ENCODE measurements at regions not wholly inside any gene's neighbourhood (a gene's known extent, or its start where the extent isn't known, plus 50 kb on each side); places are given as distances from the start of the nearest gene placed in this dataset.

GRCh38 chr12:90682398-90682797 is 272.6 kb downstream of the CCER1 start:
- no peak overlapping the region for H3K27ac ChIP-seq
- no peaks in the 10 kb centered on the region for H3K36me3 ChIP-seq (replicated peaks in 1 of 2; ENCODE audit: insufficient read depth in 1 of 2, low read depth in 2 of 2)
- H3K4me3 ChIP-seq, result no peak overlapping the region
- no peaks in the 10 kb centered on the region for H3K9me3 ChIP-seq
- H3K4me1 ChIP-seq, result no peaks in the 10 kb centered on the region
- 74 to 84% methylated on average over 1 of the region's 1 CpG for WGBS, 2 donors
- intact Hi-C loops (cut with DNase I), result no loop called here
- TF ChIP-seq CTCF (IDR thresholded peaks at IDR 0.05), result no peak
- no peaks in the 10 kb centered on the region for H3K27me3 ChIP-seq
- ATAC-seq (no peak), DNase-seq (no peak)

GRCh38 chr12:90679674-90680073 is 275.3 kb downstream of the CCER1 start:
- no peak overlapping the region for H3K27ac ChIP-seq
- intact Hi-C loops (cut with DNase I), result no loop called here
- no peak for DNase-seq
- H3K9me3 ChIP-seq, result no peaks in the 10 kb centered on the region
- H3K27me3 ChIP-seq, result no peaks in the 10 kb centered on the region
- no peak for ATAC-seq
- no peak for TF ChIP-seq CTCF (IDR thresholded peaks at IDR 0.05)
- no peaks in the 10 kb centered on the region for H3K4me1 ChIP-seq
- no peak overlapping the region for H3K4me3 ChIP-seq
- 61 to 72% methylated on average over 1 of the region's 1 CpG for WGBS, 2 donors
- H3K36me3 ChIP-seq (replicated peaks in 1 of 2; ENCODE audit: insufficient read depth in 1 of 2, low read depth in 2 of 2), result no peaks in the 10 kb centered on the region

- intact Hi-C loops (cut with DNase I), result no loop called here
- DNase-seq (no peak), ATAC-seq (no peak)
- Histone ChIP-seq H3K36me3 (replicated peaks in 1 of 2; ENCODE audit: insufficient read depth in 1 of 2, low read depth in 2 of 2) (no peaks in the 10 kb centered on the region), H3K4me3 (no peak overlapping the region), H3K4me1 (no peaks in the 10 kb centered on the region), H3K9me3 (no peaks in the 10 kb centered on the region), H3K27ac (no peak overlapping the region), H3K27me3 (no peaks in the 10 kb centered on the region)
- no peak for TF ChIP-seq POLR2A (IDR thresholded peaks at IDR 0.05)
- WGBS, 2 donors, result 42 to 45% methylated on average over 3 of the region's 3 CpGs
Measured at GRCh38 chr12:90677552-90677951, 277.4 kb downstream of the CCER1 start.

GRCh38 chr12:90677055-90677454 is 277.9 kb downstream of the CCER1 start:
- Histone ChIP-seq H3K9me3 (no peaks in the 10 kb centered on the region), H3K27me3 (no peaks in the 10 kb centered on the region), H3K27ac (no peak overlapping the region), H3K4me3 (no peak overlapping the region), H3K36me3 (replicated peaks in 1 of 2; ENCODE audit: insufficient read depth in 1 of 2, low read depth in 2 of 2) (no peaks in the 10 kb centered on the region), H3K4me1 (no peaks in the 10 kb centered on the region)
- WGBS, 2 donors, result 66 to 79% methylated on average over 1 of the region's 1 CpG
- no peak for ATAC-seq
- no peak for DNase-seq
- no peak for TF ChIP-seq POLR2A (IDR thresholded peaks at IDR 0.05)
- no peak for TF ChIP-seq CTCF (IDR thresholded peaks at IDR 0.05)
- intact Hi-C loops (cut with DNase I), result no loop called here

- Histone ChIP-seq H3K4me1 (no peaks in the 10 kb centered on the region), H3K9me3 (no peaks in the 10 kb centered on the region), H3K36me3 (replicated peaks in 1 of 2; ENCODE audit: insufficient read depth in 1 of 2, low read depth in 2 of 2) (no peaks in the 10 kb centered on the region), H3K27me3 (no peaks in the 10 kb centered on the region), H3K4me3 (no peak overlapping the region), H3K27ac (no peak overlapping the region)
- no peak for ATAC-seq
- no peak for TF ChIP-seq POLR2A (IDR thresholded peaks at IDR 0.05)
- TF ChIP-seq CTCF (IDR thresholded peaks at IDR 0.05), result no peak
- DNase-seq, result no peak
- intact Hi-C loops (cut with DNase I), result no loop called here
- 53 to 58% methylated on average over 1 of the region's 1 CpG for WGBS, 2 donors
Measured at GRCh38 chr12:90675106-90675505, 279.9 kb downstream of the CCER1 start.
